GM18505 (cell line): ENCODE measurements at regions not wholly inside any gene's neighbourhood (a gene's known extent, or its start where the extent isn't known, plus 50 kb on each side); places are given as distances from the start of the nearest gene placed in this dataset.
"Not testable (repeated sequence)": the region's sequence is repeated elsewhere in the genome, so short reads cannot be mapped to it uniquely, and the experiment has no call there.

Experiments
- ATAC-seq: cut with Tn5 transposase; IDR thresholded peaks from one replicate; pipeline ENCODE4 v1.9.1; 2021; ENCODE audit not compliant: unreplicated experiment
- POLR2A ChIP-seq: IDR thresholded peaks from 4 replicates; pipeline ENCODE4 v1.6.1; 2011; ENCODE audit warnings: borderline replicate concordance; ENCODE audit not compliant: insufficient read depth, insufficient read length; ENCODE audit errors: extremely low read depth

DNA sequence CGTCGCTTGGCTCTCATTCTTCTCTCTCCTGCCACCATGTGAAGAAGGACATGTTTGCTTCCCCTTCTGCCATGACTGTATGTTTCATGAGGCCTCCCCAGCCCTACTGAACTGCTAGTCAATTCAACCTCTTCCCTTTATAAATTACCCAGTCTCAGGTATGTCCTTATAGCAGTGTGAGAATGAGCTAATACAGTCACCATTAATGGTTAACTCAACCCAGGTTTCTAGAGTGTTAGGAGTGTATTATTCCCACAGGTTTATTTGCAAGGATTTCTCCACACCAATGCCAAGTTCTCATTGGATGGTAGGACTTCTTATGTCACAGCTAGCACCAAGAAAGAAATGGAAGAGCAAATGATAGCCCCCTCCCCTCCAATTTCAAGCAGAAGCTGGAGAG, 71.9 kb downstream of the DYNAP start:
- ATAC-seq, result no peak
- TF ChIP-seq POLR2A, result no peak

DNA sequence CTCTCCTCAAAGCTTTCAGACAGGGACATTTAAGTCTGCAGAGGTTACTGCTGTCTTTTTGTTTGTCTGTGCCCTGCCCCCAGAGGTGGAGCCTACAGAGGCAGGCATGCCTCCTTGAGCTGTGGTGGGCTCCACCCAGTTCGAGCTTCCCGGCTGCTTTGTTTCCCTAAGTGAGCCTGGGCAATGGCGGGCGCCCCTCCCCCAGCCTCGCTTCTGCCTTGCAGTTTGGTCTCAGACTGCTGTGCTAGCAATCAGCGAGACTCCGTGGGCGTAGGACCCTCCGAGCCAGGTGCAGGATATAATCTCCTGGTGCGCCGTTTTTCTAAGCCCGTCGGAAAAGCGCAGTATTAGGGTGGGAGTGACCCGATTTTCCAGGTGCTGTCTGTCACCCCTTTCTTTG, 78.7 kb downstream of the DYNAP start:
- ATAC-seq, result not testable (repeated sequence)

- ATAC-seq, result no peak
- no peak for TF ChIP-seq POLR2A
Observed at GRCh38 chr18:54671291-54671881, 80.3 kb downstream of the DYNAP start.

DNA sequence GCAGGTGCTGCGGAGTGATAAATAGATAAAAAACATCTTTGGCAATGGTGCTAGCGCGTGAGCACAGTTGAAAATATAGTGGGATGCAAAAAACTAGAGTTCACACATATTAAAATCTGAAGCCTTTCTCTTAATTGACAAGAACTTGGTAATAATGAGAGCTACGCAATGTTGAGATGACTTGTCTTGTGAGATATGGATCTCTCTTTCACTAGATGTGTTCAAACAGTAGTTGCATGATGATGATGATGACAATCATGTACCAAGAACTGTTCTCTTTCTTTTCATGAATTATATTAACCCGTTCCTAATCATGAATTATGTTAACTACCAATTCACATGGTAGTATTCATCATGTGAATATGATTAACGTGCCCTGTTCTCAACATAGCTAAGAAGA, 81.1 kb downstream of the DYNAP start:
- no peak for TF ChIP-seq POLR2A
- ATAC-seq, result no peak

DNA sequence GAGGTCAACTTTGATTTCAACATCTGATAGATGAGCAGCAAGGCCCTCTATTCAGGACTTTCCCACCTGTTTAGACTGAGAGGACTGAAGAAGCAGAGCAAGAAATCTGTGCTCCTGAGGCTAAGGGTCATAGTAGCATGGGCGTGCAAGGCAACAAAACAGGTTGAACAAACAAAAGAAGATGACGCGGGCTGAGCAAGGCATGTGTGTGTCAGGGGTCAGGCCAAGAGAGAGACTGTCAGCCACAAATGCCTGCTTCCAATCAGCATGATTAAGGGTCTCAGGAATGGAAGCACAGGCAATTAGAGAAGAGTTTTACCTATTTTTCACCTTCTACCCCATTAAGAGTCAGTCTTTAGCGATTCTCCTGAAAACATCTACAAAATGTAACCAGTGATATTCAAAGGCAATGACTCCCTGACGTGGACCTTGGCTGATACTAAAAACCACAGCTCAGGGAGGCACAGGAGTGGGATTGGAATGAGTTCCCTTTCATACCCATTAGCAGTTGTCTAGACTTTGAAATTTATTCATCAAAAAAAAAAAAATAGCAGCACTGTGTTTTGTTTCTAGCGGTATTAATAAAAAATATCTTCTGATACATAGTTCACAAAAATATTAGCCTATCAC, 81.9 kb downstream of the DYNAP start:
- no peak for ATAC-seq
- no peak for TF ChIP-seq POLR2A

GRCh38 chr18:54673936-54674335, 82.9 kb downstream of the DYNAP start:
- ATAC-seq, result no peak

GRCh38 chr18:54675076-54675475, 84.0 kb downstream of the DYNAP start:
- no peak for TF ChIP-seq POLR2A
- ATAC-seq, result no peak

More at GRCh38 chr18:54673936-54674335, 82.9 kb downstream of the DYNAP start:
- no peak for TF ChIP-seq POLR2A

- ATAC-seq, result no peak
- no peak for TF ChIP-seq POLR2A
Observed at GRCh38 chr18:54679318-54680149, 88.5 kb downstream of the DYNAP start.

GRCh38 chr18:54684784-54685183, 93.7 kb downstream of the DYNAP start:
- no peak for ATAC-seq
- no peak for TF ChIP-seq POLR2A

GRCh38 chr18:54689319-54689718, 98.3 kb downstream of the DYNAP start:
- no peak for TF ChIP-seq POLR2A

DNA sequence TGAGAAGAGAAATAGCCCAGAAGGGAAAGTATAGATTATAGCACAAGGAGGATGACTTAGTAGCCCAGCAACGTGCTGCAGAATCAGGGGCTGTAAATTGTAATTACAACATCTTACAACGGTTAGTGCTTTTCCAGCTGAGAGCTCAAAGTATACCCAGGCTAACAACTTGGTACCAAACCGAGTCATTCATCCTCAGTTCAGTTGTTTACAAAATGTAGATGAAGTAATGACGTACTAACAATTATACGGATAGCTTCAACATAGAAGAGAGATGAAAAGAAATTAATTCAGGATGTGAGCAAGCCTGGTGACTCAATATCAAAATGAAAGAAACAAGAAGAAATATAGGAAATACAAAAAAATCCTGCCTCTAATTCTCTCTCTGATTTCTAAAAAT, 99.2 kb downstream of the DYNAP start:
- TF ChIP-seq POLR2A, result no peak
- no peak for ATAC-seq

More at GRCh38 chr18:54689319-54689718, 98.3 kb downstream of the DYNAP start:
- ATAC-seq, result no peak

- no peak for TF ChIP-seq POLR2A
- ATAC-seq, result no peak
Observed at GRCh38 chr18:54692463-54692862, 101.4 kb downstream of the DYNAP start.

- no peak for ATAC-seq
- TF ChIP-seq POLR2A, result no peak
Observed at GRCh38 chr18:54696616-54697293, 105.7 kb downstream of the DYNAP start.
